DMS 273 (cell line): ENCODE measurements at regions not wholly inside any gene's neighbourhood (a gene's known extent, or its start where the extent isn't known, plus 50 kb on each side); places are given as distances from the start of the nearest gene placed in this dataset.

Experiments used
- DNase-seq: peaks from one replicate; lab custom pipeline; 2025; ENCODE audit not compliant: unreplicated experiment; lab: John Stamatoyannopoulos, UW

DNA sequence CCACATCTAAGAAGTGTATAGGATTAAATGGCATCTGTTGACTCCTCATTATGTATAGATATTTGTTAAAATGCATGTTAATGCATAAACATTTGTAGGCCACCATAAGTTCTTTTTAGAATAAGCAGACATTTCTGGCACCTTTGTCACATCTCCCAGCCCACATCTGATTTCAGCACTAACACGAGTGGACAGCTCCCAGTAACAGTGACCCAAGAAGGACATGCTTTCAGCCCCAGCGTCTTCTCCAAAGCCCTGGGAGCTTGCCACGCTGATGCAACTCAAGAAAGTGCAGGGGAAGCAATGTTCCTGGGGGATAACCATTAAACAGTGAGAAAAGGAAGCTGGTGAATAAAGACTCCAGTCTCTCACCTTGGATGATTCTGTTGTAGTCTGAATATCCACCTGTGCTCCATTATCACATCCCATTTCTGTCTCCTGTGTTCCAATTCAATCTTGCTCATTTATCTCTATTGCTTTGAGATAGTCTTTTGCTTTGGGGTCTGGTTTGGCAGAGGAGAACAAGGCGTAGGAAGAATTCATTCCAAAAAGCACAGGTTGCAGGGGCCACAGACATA is 182.6 kb upstream of the THSD7B start:
- peak; percentile 50 for DNase-seq

DNA sequence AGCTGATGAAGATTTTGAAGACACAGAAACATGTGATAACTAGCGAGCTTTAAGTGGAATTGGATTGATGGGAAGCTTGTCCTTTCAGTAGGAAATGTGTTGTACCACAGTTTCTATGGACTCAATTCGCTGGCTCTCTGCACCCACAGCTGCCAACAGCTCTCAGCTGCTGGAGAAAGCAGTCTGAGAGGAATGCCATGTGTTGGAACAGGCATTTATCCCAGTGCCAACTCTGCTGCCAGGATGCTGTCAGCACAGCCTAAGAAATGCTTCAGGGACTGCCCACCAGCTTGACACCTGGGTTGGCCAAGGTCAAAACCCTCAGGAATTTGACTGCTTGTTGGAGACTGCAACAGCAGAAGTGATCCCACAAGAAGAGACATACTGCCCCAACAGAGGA is 193.0 kb upstream of the THSD7B start:
- DNase-seq: peak; percentile 8

DNA sequence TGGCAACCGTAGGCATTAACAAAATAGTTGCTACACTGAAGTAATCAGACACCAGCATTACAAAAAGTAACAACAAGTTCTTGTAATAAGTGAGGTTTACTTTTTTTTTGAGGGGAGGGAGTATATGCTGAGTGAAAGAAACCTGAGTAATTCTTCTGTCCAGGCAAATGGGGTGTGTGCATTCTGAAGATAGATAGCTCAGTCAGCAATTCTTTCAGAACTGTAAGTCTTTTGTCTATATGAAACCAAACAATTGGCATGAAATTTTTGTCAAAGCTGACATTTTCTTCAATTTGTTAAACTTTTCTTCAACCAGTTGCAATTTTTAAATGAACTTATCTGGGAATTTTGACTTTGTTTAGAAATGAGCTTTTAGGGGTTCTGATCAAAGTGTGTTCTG is 208.1 kb upstream of the THSD7B start:
- no peak for DNase-seq

- no peak for DNase-seq
These were observed 215.2 kb upstream of the THSD7B start for GRCh38 chr2:136550181-136550580.

DNA sequence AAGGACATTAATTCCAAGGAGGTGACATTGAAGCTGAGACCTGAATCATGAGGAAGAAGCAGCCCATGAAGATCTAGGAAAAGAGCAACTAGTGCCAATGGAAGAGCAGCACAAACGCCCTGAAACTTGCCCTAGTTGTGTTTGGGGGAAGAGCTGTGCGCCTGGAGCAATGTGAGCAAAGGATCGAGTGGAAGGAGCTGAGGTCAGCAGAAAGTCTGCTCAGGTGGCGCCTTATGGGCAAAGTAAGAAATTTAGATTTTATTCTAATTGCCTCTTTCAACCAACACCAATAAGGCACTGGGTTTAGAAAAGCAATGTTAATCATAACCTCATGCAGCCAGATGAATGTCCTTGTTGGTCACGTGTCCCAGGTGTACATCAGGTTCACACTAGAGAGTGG is 226.0 kb upstream of the THSD7B start:
- no peak for DNase-seq

- DNase-seq: no peak
These were observed 226.9 kb upstream of the THSD7B start for GRCh38 chr2:136538489-136538888.

GRCh38 chr2:136534811-136535210 is 230.5 kb upstream of the THSD7B start:
- no peak for DNase-seq

GRCh38 chr2:136532171-136532570 is 233.2 kb upstream of the THSD7B start:
- no peak for DNase-seq

DNA sequence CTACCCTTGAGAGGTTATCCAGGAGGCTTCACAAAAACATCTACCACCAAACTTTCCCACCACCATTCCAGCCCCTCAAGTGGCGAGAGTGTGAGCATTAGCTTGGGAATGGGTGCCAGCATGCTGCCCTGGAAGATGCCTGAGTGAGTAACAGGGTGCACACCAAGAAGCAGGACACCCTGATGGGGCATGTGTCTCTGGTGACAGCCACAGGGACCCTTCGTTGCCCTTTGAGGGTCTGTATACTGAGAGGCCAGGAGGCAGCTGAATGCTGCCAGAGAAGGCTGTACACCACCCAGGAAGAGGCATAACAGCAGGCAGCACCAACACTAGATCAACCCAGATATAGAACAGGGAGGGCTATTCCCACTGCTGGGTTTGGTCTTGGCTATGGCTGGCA is 233.6 kb upstream of the THSD7B start:
- no peak for DNase-seq

- DNase-seq: no peak
These were observed 235.2 kb upstream of the THSD7B start for GRCh38 chr2:136530146-136530545.

- peak; percentile 36 for DNase-seq
These were observed 237.8 kb upstream of the THSD7B start for GRCh38 chr2:136527560-136527959.

- no peak for DNase-seq
These were observed 242.6 kb upstream of the THSD7B start for GRCh38 chr2:136522724-136523123.

GRCh38 chr2:136517716-136518115 is 247.6 kb upstream of the THSD7B start:
- no peak for DNase-seq

DNA sequence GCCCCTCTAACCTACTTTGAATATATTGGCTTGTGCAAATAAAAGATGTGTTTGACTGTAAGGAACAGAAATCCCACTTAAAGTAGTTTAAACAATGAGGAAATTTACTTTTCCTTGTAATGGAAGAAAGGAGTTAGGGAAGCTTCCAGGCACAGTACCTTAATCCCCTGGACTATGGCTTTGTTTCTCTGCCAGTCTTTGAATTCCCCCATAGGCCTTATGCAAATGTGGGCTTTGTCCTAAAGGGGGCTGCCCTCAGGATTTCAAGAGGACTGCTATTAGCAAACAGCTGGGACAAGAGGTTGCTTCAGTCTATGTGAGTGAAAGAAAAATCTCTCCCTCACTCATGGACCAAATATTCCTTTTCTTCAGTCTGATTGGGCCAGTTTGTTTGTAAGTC is 255.1 kb upstream of the THSD7B start:
- DNase-seq: no peak

GRCh38 chr2:136505462-136505861 is 259.9 kb upstream of the THSD7B start:
- DNase-seq: no peak

DNA sequence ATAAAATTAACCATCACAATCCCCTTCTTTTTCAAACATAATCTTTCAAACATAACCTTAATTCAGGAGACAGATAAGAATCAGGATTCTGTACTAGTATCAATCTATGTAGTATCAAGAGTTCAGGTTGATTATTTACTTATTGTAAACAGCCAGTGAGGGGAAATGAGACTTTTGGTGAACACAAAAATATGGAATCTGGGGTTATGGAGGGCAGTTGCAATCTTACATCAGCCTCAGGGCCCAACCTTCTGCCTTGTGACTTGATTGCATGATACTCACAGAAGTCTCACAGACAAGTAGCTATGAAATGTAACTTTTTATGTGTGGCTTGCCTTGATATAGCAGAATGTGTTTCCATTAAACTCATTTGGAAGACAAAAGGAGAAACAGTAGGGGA is 262.7 kb upstream of the THSD7B start:
- DNase-seq: no peak

DNA sequence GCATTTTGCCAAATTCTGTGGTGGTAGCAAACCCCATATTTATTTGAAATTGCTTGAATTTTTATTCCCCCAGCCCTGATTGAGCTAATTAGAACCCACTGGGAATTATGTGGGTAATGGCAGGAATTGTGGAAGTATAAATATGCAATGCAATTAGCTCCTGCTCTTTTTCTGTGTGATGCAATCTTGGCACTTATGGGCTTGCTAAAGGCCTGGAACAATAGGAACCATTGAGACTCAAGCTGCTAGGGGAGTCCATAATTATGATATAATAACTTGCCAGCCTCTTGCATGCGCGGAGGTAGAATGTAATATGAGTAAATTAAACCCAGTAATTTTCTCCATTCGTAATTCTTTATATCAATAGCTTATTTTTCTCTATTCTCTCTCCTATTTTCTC is 267.6 kb upstream of the THSD7B start:
- no peak for DNase-seq

DNA sequence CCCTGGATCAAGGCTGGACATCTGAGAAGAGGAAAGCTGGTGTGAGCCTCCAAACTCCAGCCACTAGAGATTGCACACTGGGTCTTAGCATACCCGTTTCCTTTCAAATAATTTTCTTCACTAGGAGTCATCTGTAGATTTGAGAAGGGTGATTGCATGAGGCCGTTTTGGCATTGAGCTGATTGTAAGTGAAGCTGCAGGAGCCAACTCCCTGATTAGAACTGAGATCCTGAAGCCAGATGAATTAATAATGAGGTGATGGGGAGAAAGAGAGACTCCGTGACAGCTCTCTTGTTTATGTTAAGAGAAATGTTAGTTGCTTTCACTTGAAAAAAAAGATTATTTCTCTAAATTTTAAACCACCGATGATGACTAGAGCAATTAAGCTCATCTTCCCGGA is 268.4 kb upstream of the THSD7B start:
- DNase-seq: no peak

DNA sequence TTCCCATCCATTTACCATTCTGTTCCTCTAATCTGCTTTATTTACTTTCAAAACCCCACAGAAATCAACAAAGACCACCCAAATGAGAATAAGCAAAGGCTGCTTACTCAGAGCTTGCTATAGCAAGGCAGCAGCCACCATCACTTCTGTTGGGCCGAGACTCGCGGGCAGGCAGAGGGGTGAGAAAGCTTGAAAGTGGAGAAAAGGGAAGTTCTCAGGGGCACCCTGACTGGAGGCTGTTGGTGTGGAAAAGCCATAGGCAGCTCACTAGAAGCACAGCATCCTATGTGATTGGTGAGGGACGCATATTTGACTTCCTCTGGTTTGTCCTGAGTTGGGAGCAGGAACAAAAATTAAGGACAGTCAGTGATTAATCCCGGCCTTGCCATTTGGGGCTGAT is 269.7 kb upstream of the THSD7B start:
- no peak for DNase-seq

GRCh38 chr2:136492901-136493300 is 272.4 kb upstream of the THSD7B start:
- no peak for DNase-seq

GRCh38 chr2:136490100-136490499 is 275.2 kb upstream of the THSD7B start:
- DNase-seq: no peak

DNA sequence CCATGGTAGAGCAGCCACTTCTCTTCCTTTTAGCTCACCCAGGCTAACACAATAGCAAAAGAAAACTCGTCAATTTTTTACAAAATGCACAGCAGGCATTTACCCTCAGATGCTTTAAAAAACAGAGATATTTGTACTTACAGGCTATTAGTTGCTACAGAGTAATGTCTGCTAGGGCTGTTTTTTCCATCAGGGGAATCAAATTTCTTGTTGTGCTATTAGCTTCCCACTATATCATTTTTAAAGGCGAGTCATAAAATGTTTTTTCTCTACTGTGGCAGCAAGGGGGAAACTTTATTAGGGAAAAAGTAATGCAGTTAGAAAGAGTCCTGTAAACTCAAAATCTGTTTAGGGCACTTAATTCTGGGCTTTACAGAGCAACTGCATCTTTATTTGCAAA is 277.9 kb upstream of the THSD7B start:
- no peak for DNase-seq

- DNase-seq: no peak
These were observed 279.2 kb upstream of the THSD7B start for GRCh38 chr2:136486115-136486514.

GRCh38 chr2:136482966-136483365 is 282.4 kb upstream of the THSD7B start:
- no peak for DNase-seq
